GM21447 (cell line): ENCODE measurements at regions not wholly inside any gene's neighbourhood (a gene's known extent, or its start where the extent isn't known, plus 50 kb on each side); places are given as distances from the start of the nearest gene placed in this dataset.

Source experiments
- ATAC-seq: cut with Tn5 transposase; IDR thresholded peaks from one replicate; pipeline ENCODE4 v1.9.1; 2021; ENCODE audit not compliant: unreplicated experiment

- no peak for ATAC-seq
These were observed 51.3 kb downstream of the OR10H4 start for GRCh38 chr19:16000024-16000663.

- peak; percentile 82 for ATAC-seq
These were observed 52.9 kb downstream of the OR10H4 start for GRCh38 chr19:16001481-16002312.

GRCh38 chr19:16002406-16003384, 53.9 kb downstream of the OR10H4 start:
- ATAC-seq, result no peak

DNA sequence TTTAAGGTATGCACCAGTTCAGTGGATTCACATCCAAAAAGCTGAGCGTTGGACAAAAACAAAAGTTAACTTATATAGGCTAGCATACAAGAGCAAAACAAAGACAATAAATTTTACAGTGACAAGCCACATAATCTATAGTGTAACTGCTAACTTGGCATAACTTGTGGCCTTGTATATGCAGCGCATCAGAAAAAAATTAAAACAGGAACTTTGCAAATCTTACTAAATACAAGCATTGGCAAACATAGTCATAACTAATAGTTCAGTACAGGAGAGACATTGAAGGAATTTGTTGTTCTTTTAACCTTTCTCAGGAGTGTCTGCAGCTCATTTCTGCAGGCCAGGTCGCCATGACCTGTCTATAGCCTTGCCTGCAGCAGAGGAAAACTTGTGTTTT, 54.6 kb downstream of the OR10H4 start:
- no peak for ATAC-seq

GRCh38 chr19:16005925-16006324, 57.1 kb downstream of the OR10H4 start:
- ATAC-seq, result no peak

- ATAC-seq, result no peak
These were observed 63.7 kb upstream of the TPM4 start for GRCh38 chr19:16012552-16012951.

DNA sequence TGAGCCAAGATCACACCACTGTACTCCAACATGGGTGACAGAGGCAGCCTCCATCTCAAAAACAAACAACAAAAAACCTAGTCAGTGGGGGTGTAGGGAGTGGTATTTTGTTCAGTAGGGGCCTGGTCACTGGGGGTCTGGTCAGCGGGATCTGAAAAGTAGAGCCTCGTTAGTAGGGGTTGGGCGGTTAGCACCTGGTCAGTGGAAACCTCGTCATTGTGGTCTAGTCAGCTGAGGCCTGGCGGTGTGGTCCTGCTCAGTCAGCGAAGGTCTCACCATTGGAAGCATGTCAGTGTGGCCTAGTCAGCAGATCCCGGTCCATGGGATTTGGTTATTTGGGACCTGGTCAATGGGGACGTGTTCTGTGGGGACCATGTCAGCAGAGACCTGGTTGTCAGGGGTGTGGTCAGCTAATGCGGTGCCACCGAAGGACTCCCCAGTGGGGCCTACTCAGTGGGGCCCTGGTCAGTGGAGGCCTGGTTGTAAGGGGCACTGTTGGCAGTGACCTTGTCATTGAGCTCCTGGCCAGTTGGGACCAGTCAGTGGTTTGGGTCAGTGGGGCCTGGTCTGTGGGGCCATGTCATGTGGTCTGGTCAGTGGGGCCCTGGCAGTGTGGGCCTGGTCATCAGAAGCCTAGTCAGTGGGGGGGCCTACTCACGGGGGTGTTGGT, 63.0 kb upstream of the TPM4 start:
- ATAC-seq, result no peak

- no peak for ATAC-seq
These were observed 62.1 kb upstream of the TPM4 start for GRCh38 chr19:16013851-16014840.

DNA sequence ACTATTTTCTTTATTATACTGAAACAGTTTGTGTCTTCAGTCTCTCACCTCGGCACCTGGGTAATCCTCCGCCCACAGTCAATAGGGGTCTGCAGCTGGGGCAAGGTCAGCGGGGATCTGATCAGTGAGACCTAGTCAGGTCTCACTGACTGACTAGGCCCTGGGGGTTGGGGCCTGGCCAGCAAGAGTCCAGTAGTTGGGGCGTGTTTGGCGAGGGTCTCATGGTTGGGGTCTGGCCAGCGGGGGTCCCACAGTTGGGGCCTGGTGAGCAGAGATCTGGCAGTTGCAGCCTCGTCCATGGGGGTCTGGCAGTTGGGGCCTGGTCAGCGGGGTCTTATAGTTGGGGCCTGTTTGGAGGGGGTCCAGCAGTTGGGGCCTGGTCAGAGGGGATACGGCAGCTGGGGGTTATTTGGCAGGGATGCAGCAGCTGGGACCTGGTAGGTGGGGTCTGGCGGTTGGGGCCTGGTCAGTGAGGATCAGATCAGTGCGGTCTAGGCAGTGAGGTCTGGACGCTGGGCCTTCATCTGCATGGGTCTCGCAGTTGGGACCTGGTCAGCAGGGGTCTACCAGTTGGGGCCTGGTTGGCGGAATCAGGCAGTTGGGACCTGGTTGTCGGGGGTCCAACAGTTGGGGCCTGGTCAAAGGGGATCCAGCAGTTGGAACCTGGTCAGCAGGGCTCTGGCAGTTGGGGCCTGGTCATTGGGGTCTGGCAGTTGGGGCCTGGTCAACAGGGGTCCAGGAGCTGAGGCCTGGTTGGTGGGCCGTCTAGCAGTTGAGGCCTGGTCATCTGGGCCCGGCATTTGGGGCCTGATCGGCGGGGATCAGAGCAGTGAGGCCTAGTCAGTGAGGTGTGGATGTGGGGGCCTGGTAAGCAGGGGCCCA, 61.1 kb upstream of the TPM4 start:
- ATAC-seq, result no peak

- ATAC-seq, result no peak
These were observed 60.5 kb upstream of the TPM4 start for GRCh38 chr19:16015805-16016173.

DNA sequence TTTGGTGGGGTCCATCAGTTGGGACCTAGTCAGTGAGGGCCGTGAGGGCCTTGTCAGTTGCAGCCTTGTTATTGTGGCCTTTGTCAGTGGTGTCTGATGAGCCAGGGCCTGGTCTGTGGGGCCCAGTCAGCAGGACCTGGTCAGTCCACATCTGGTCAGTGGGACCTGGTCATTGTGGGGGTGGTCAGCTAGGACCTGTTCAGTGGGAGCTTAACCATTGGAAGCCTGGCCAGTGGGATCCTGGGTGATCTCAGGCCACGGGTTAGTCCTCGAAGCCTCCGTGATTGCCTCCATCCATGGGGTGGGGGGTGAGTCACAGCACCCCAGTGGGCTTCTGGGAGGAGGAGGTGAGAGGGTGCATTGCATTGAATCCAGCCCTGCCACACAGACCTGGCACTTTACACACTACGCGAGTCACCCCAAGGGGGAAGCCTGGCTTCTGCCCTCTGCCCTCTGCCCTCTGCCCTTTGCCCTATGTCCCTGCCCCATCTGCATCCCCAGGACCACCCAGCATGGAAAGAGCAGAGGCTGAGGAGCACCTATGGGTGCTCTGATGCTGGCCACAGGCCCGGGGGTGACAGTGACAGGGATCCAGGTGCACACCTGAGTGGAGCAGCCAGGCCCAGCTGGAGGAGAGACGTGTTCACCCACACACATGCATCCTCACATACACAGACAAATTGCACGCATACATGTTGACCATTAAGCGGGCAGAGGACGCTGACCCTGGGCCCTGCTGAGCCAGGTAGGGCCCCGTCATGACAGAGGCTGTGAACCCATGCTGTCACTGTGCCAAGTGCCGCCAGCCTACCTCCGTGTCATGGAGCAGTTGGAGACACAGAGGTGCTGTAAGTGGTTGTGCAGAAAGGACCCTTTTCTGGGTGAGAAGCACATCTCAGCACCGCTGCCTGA, 59.8 kb upstream of the TPM4 start:
- no peak for ATAC-seq

DNA sequence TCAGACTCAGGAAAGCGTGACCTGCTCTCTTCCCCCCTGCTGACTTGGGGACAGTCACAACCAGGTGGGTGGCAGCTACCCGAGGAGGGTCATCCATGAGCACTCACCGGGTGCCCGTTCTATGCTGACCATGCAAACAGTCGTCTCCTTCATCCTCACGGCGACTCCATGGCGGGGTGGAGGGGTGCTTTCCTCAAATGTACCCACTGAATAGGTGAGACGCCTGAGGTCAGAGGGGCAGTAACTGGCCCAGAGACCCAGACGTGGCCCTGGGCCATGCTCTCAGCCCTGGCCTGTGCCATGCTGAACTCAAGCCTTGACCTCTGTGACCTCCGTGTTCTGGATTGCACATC, 59.2 kb upstream of the TPM4 start:
- ATAC-seq, result no peak

DNA sequence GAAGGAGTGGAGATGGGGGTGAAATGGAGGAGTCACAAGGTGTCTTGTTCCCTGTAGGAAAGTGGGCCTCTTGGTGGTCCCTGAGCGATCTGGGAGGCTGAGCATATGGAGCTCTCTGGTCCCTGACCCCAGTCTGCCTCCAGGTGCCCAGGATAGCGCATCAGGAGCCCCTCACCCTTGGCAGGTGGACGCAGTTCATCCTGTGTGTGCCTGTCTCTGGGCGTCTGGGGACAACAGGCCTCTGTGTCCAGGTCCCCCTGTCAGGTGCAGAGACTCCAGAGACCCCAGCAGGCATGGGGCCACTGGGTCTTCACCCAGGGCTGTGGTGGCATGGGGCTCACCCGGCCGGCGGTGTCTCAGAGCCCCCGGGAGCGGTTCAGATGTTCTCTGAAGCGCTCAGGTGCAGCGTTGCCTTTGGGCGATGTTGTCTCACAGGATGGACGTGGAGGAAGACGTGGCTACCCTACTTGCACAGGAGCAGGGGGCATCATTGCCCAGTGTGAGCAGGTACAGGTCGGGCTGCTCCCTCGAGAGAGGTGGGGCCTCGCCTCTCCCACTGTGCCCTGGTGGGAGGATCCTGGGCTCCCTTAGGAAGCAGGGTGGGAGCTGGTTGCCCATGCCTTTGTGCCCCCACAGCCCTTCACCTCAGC, 58.1 kb upstream of the TPM4 start:
- ATAC-seq, result no peak

- ATAC-seq, result no peak
These were observed 57.3 kb upstream of the TPM4 start for GRCh38 chr19:16018801-16019551.

DNA sequence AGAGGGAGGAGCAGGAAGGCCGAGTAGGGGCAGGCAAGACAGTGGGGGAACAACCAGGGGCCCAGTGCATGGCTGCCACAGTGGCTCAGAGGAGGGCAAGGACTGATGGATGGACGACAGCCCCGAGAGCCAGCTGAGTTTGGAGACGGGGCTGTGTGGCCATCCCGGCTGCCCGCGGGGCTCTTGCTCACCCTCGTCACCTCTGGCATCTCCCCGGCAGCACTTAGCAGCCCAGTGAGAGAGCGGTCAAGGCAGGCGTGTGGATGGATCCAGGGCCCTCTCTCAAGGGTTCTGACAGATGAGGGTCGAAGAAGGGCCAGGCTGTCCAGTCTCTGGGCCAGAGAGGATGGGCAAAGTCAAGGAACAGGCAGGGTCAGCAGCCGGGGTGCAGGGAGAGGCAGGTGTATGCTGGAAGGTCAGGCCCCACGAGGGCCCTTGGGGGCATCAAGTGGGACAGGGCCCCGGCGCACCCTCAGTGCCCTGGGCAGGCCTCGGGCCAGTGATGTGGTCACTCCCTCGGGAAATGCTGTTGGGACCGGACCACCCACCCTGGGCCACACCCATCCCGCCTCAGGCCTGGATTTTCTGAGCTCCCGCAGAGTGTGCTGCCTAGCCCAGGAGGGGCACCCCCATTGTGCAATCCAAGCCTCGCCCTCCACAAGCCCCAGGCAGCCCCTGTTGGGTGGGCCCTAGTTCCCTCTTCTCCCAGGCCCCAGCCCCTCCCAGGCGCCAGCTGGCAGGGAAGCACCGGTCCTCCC, 56.4 kb upstream of the TPM4 start:
- no peak for ATAC-seq

GRCh38 chr19:16021796-16022195, 54.5 kb upstream of the TPM4 start:
- ATAC-seq, result no peak
